Keratinocyte (primary cell): ENCODE measurements at regions not wholly inside any gene's neighbourhood (a gene's known extent, or its start where the extent isn't known, plus 50 kb on each side); places are given as distances from the start of the nearest gene placed in this dataset.

Source experiments
- DNase-seq: peaks from one replicate; pipeline ENCODE4 v3.0.0-alpha.2; 2011; ENCODE audit warnings: low read depth, missing footprints, low spot score
- FAIRE-seq: peaks from 2 replicates; lab custom pipeline; 2011; peaks lifted over from hg19 to GRCh38; lab: Jason Lieb, UNC
- H2AFZ ChIP-seq: 2 replicates; pipeline ENCODE4 v1.6.0; 2012; ENCODE audit warnings: low read length, control low read depth, inconsistent platforms; ENCODE audit not compliant: control insufficient read depth
- H3K27ac ChIP-seq: 2 replicates; pipeline ENCODE4 v1.5.1; 2011; ENCODE audit warnings: low read length; ENCODE audit not compliant: control insufficient read depth, insufficient read depth
- H3K27me3 ChIP-seq: 3 replicates; pipeline ENCODE4 v1.6.0; 2011; ENCODE audit warnings: low read length; ENCODE audit not compliant: control insufficient read depth, insufficient read depth; ENCODE audit errors: extremely low read depth
- H3K36me3 ChIP-seq, 2 experiments: 2 replicates in 1 of 2; 3 replicates in 1 of 2; pipeline ENCODE4 v1.5.1; 2011; ENCODE audit warnings: low read length in 2 of 2, mild to moderate bottlenecking in 1 of 2; ENCODE audit not compliant: control insufficient read depth in 2 of 2, insufficient read depth in 2 of 2; ENCODE audit errors: extremely low read depth in 1 of 2
- H3K4me1 ChIP-seq: 3 replicates; pipeline ENCODE4 v1.5.1; 2011; ENCODE audit warnings: low read length; ENCODE audit not compliant: control insufficient read depth, insufficient read depth; ENCODE audit errors: extremely low read depth
- H3K4me2 ChIP-seq: 3 replicates; pipeline ENCODE4 v1.6.0; 2011; ENCODE audit warnings: low read depth, low read length; ENCODE audit not compliant: control insufficient read depth, insufficient read depth; ENCODE audit errors: extremely low read depth
- H3K4me3 ChIP-seq, 3 experiments: fragments of 200-600 bp in 1 of 3; sonication (generic) in 1 of 3; 2 replicates in 2 of 3; 3 replicates in 1 of 3; pipeline ENCODE4 v1.5.1; 2011 to 2016; ENCODE audit warnings: low read length in 3 of 3, mild to moderate bottlenecking in 3 of 3, control low read depth in 2 of 3, inconsistent platforms in 1 of 3, low read depth in 1 of 3, mixed read lengths in 1 of 3, mixed run types in 1 of 3, moderate library complexity in 1 of 3; ENCODE audit not compliant: control insufficient read depth in 2 of 3, insufficient read depth in 2 of 3; ENCODE audit errors: extremely low read depth in 1 of 3
- H3K79me2 ChIP-seq: 2 replicates; pipeline ENCODE4 v1.6.0; 2012; ENCODE audit warnings: low read length; ENCODE audit not compliant: control insufficient read depth, insufficient read depth
- H3K9ac ChIP-seq: 3 replicates; pipeline ENCODE4 v1.6.0; 2011; ENCODE audit warnings: low read length; ENCODE audit not compliant: control insufficient read depth, insufficient read depth; ENCODE audit errors: extremely low read depth
- H3K9me1 ChIP-seq: 3 replicates; pipeline ENCODE4 v1.6.0; 2011; ENCODE audit warnings: low read length; ENCODE audit not compliant: control insufficient read depth, insufficient read depth; ENCODE audit errors: extremely low read depth
- H3K9me3 ChIP-seq: 2 replicates; pipeline ENCODE4 v1.5.1; 2012; ENCODE audit warnings: low read depth, low read length; ENCODE audit not compliant: control insufficient read depth
- H4K20me1 ChIP-seq: 3 replicates; pipeline ENCODE4 v1.6.0; 2011; ENCODE audit warnings: low read length; ENCODE audit not compliant: control insufficient read depth, insufficient read depth; ENCODE audit errors: extremely low read depth
- EZH2 ChIP-seq: IDR thresholded peaks from one replicate; pipeline ENCODE4 v1.6.1; 2012; ENCODE audit warnings: inconsistent platforms, mild to moderate bottlenecking, low read length, moderate library complexity
- dilution Hi-C: fragments of 300-500 bp; cut with MboI; formaldehyde crosslinking; loops from one replicate; pipeline ENCODE4 v1.7.0; 2020; ENCODE audit warnings: low sequenced_read_pairs; ENCODE audit not compliant: extremely low pct_ligation_motif_present
- TF ChIP-seq, protein P1 (sequence below), 3 experiments: IDR thresholded peaks in 1 of 3; conservative IDR thresholded peaks in 1 of 3; optimal IDR thresholded peaks in 1 of 3; 2 replicates in 2 of 3; 3 replicates in 1 of 3; pipeline versions ENCODE3 to v1.5.1; 2011; ENCODE audit warnings: low read length in 3 of 3, mild to moderate bottlenecking in 3 of 3, moderate library complexity in 2 of 3, control low read depth in 1 of 3, inconsistent platforms in 1 of 3; ENCODE audit not compliant: insufficient read depth in 2 of 3; ENCODE audit errors: extremely low read depth in 1 of 3

- no peak overlapping the region for H3K4me3 ChIP-seq
- H3K9ac ChIP-seq, result no peak overlapping the region
- no peak for FAIRE-seq
- dilution Hi-C loops, result no loop called here
- no peaks in the 10 kb centered on the region for H3K36me3 ChIP-seq
- H3K9me3 ChIP-seq, result no peaks in the 10 kb centered on the region
- H3K79me2 ChIP-seq, result no peaks in the 10 kb centered on the region
- H3K27ac ChIP-seq, result no peak overlapping the region
- TF ChIP-seq EZH2, result no peak
- TF ChIP-seq, protein P1, sequence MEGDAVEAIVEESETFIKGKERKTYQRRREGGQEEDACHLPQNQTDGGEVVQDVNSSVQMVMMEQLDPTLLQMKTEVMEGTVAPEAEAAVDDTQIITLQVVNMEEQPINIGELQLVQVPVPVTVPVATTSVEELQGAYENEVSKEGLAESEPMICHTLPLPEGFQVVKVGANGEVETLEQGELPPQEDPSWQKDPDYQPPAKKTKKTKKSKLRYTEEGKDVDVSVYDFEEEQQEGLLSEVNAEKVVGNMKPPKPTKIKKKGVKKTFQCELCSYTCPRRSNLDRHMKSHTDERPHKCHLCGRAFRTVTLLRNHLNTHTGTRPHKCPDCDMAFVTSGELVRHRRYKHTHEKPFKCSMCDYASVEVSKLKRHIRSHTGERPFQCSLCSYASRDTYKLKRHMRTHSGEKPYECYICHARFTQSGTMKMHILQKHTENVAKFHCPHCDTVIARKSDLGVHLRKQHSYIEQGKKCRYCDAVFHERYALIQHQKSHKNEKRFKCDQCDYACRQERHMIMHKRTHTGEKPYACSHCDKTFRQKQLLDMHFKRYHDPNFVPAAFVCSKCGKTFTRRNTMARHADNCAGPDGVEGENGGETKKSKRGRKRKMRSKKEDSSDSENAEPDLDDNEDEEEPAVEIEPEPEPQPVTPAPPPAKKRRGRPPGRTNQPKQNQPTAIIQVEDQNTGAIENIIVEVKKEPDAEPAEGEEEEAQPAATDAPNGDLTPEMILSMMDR (optimal IDR thresholded peaks at IDR 0.05 in 1 of 3, IDR thresholded peaks at IDR 0.05 in 1 of 3, conservative IDR thresholded peaks at IDR 0.05 in 1 of 3; ENCODE audit: extremely low read depth in 1 of 3, insufficient read depth in 2 of 3, low read length in 3 of 3), result no peak
- no peaks in the 10 kb centered on the region for H4K20me1 ChIP-seq
- DNase-seq, result no peak
- no peaks in the 10 kb centered on the region for H3K27me3 ChIP-seq
- H3K4me2 ChIP-seq, result no peak overlapping the region
- no peaks in the 10 kb centered on the region for H3K9me1 ChIP-seq
- H3K4me1 ChIP-seq, result no peaks in the 10 kb centered on the region
- H2AFZ ChIP-seq, result no peak overlapping the region
Observed at GRCh38 chr12:74770552-74770951, 232.9 kb downstream of the ATXN7L3B start.

DNA sequence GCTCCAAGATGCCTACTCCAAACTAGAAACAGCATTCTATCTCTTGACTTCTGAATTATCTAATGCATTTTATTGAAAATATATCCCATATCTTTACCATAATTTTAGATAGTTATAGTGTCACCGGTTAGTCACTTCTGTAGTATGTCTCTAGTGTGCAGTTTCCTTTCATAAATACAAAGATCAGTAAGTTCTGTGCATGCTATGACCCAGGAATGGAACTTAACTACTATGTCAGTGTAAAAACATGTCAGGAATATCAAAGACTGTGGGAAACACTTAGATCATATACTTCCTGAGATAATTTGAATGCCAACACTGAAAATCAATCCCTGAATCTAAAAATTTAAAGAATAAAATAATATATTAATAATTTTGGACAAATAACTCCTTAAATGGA is 237.6 kb downstream of the ATXN7L3B start:
- no peak for FAIRE-seq
- Histone ChIP-seq H3K9ac (no peak overlapping the region), H3K79me2 (no peaks in the 10 kb centered on the region), H4K20me1 (no peaks in the 10 kb centered on the region), H3K27ac (no peak overlapping the region), H3K4me3 (no peak overlapping the region), H3K4me2 (no peak overlapping the region), H3K9me1 (no peaks in the 10 kb centered on the region), H3K36me3 (no peaks in the 10 kb centered on the region), H3K9me3 (no peaks in the 10 kb centered on the region), H3K27me3 (no peaks in the 10 kb centered on the region), H3K4me1 (no peaks in the 10 kb centered on the region), H2AFZ (no peak overlapping the region)
- TF ChIP-seq EZH2, result no peak
- TF ChIP-seq, protein P1 (optimal IDR thresholded peaks at IDR 0.05 in 1 of 3, IDR thresholded peaks at IDR 0.05 in 1 of 3, conservative IDR thresholded peaks at IDR 0.05 in 1 of 3; ENCODE audit: extremely low read depth in 1 of 3, insufficient read depth in 2 of 3, low read length in 3 of 3), result no peak
- dilution Hi-C loops, result no loop called here
- no peak for DNase-seq
